ENCODE measurements at regions not wholly inside any gene's neighbourhood (a gene's known extent, or its start where the extent isn't known, plus 50 kb on each side); places are given as distances from the start of the nearest gene placed in this dataset.

GRCh38 chr14:104339829-104340228 lies 201.4 kb downstream of the KIF26A start:
- TF ChIP-seq CTCF (IDR thresholded peaks at IDR 0.05) (no peak), POLR2A (IDR thresholded peaks at IDR 0.05) (no peak)

All from adrenal gland (tissue), 5 donors.